ENCODE measurements at regions not wholly inside any gene's neighbourhood (a gene's known extent, or its start where the extent isn't known, plus 50 kb on each side); places are given as distances from the start of the nearest gene placed in this dataset.

DNA sequence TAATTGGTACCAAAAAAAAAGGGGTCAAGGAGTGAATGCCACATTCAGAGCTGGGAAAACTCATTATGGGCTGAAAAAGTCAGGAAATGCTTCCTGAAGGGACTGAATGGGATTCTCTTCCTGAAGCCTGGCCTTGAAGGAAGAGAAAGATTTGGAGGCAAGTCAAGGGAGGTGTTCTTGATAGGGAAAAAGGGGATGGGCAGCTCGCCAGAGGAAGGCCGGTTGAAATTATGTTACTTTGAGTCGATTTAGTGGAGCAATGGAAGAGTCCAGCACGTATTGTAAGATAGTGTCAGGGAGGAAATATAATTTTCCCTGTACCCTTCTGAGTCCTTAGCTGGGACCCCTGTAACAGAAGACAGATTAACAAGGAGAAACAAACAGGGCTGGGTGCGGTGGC is 94.1 kb upstream of the CALM2 start:
- Histone ChIP-seq H3K27ac (ENCODE audit: low read length) (no peak overlapping the region), H3K27me3 (ENCODE audit: insufficient read depth, low read depth, low read length) (no peaks in the 10 kb centered on the region), H3F3A (ENCODE audit: insufficient read depth, low read length, poor library complexity, severe bottlenecking) (no peaks in the 10 kb centered on the region), H4K20me1 (ENCODE audit: insufficient read depth) (no peaks in the 10 kb centered on the region), H3K9ac (ENCODE audit: low read length) (no peak overlapping the region), H3K9me3 (ENCODE audit: low read length) (no peaks in the 10 kb centered on the region), H3K4me2 (ENCODE audit: low read length) (no peak overlapping the region), H3K79me2 (replicated peaks; ENCODE audit: insufficient read depth, low read length) (no peaks in the 10 kb centered on the region), H3K9me2 (ENCODE audit: insufficient read depth, low read length) (no peaks in the 10 kb centered on the region), H3K4me3 (ENCODE audit: low read length) (no peak overlapping the region), H3K36me3 (ENCODE audit: insufficient read depth, low read length) (no peaks in the 10 kb centered on the region), H2AFZ (ENCODE audit: low read depth, low read length) (no peak overlapping the region)
- TF ChIP-seq POLR2AphosphoS5 (IDR thresholded peaks at IDR 0.05) = no peak
- TF ChIP-seq RAD21 (conservative IDR thresholded peaks at IDR 0.05) = no peak
- TF ChIP-seq, protein P1, sequence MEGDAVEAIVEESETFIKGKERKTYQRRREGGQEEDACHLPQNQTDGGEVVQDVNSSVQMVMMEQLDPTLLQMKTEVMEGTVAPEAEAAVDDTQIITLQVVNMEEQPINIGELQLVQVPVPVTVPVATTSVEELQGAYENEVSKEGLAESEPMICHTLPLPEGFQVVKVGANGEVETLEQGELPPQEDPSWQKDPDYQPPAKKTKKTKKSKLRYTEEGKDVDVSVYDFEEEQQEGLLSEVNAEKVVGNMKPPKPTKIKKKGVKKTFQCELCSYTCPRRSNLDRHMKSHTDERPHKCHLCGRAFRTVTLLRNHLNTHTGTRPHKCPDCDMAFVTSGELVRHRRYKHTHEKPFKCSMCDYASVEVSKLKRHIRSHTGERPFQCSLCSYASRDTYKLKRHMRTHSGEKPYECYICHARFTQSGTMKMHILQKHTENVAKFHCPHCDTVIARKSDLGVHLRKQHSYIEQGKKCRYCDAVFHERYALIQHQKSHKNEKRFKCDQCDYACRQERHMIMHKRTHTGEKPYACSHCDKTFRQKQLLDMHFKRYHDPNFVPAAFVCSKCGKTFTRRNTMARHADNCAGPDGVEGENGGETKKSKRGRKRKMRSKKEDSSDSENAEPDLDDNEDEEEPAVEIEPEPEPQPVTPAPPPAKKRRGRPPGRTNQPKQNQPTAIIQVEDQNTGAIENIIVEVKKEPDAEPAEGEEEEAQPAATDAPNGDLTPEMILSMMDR (IDR thresholded peaks at IDR 0.05; ENCODE audit: poor library complexity, severe bottlenecking) = no peak
- no peak for TF ChIP-seq MXI1 (conservative IDR thresholded peaks at IDR 0.05; ENCODE audit: poor library complexity, severe bottlenecking)
- no peak for TF ChIP-seq EZH2 (IDR thresholded peaks at IDR 0.05; ENCODE audit: borderline replicate concordance, insufficient read depth, low read length, poor library complexity, severe bottlenecking)
- TF ChIP-seq SMC3 (conservative IDR thresholded peaks at IDR 0.05; ENCODE audit: poor library complexity) = no peak
- no peak for TF ChIP-seq REST (IDR thresholded peaks at IDR 0.05; ENCODE audit: borderline replicate concordance)
- TF ChIP-seq TAF1 (IDR thresholded peaks at IDR 0.05; ENCODE audit: low read depth) = no peak
- no peak for TF ChIP-seq EP300 (conservative IDR thresholded peaks at IDR 0.05; ENCODE audit: poor library complexity, severe bottlenecking)

GRCh38 chr2:47269316-47270232 is 93.3 kb upstream of the CALM2 start:
- TF ChIP-seq REST (IDR thresholded peaks at IDR 0.05; ENCODE audit: borderline replicate concordance) (no peak), SMC3 (conservative IDR thresholded peaks at IDR 0.05; ENCODE audit: poor library complexity) (no peak), TAF1 (IDR thresholded peaks at IDR 0.05; ENCODE audit: low read depth) (no peak), EZH2 (IDR thresholded peaks at IDR 0.05; ENCODE audit: borderline replicate concordance, insufficient read depth, low read length, poor library complexity, severe bottlenecking) (no peak), MXI1 (conservative IDR thresholded peaks at IDR 0.05; ENCODE audit: poor library complexity, severe bottlenecking) (no peak), RAD21 (conservative IDR thresholded peaks at IDR 0.05) (no peak), POLR2AphosphoS5 (IDR thresholded peaks at IDR 0.05) (no peak), EP300 (conservative IDR thresholded peaks at IDR 0.05; ENCODE audit: poor library complexity, severe bottlenecking) (no peak)
- TF ChIP-seq, protein P1 (IDR thresholded peaks at IDR 0.05; ENCODE audit: poor library complexity, severe bottlenecking) = no peak
- Histone ChIP-seq H3F3A (ENCODE audit: insufficient read depth, low read length, poor library complexity, severe bottlenecking) (no peaks in the 10 kb centered on the region), H2AFZ (ENCODE audit: low read depth, low read length) (no peak overlapping the region), H3K4me2 (ENCODE audit: low read length) (no peak overlapping the region), H3K9me3 (ENCODE audit: low read length) (no peaks in the 10 kb centered on the region), H3K36me3 (ENCODE audit: insufficient read depth, low read length) (no peaks in the 10 kb centered on the region), H3K9me2 (ENCODE audit: insufficient read depth, low read length) (no peaks in the 10 kb centered on the region), H3K9ac (ENCODE audit: low read length) (no peak overlapping the region), H3K4me3 (ENCODE audit: low read length) (no peak overlapping the region), H3K79me2 (replicated peaks; ENCODE audit: insufficient read depth, low read length) (no peaks in the 10 kb centered on the region), H4K20me1 (ENCODE audit: insufficient read depth) (no peaks in the 10 kb centered on the region), H3K27ac (ENCODE audit: low read length) (no peak overlapping the region), H3K27me3 (ENCODE audit: insufficient read depth, low read depth, low read length) (no peaks in the 10 kb centered on the region)

Measured in neural cell (in vitro differentiated cells).